Hippocampal formation (tissue), 2 donors: ENCODE measurements at regions not wholly inside any gene's neighbourhood (a gene's known extent, or its start where the extent isn't known, plus 50 kb on each side); places are given as distances from the start of the nearest gene placed in this dataset.
"Not testable (repeated sequence)": the region's sequence is repeated elsewhere in the genome, so short reads cannot be mapped to it uniquely, and the experiment has no call there.

Experiments
- DNase-seq, 2 donors: peaks; one replicate each; lab custom pipeline; 2025; lab: John Stamatoyannopoulos, UW

GRCh38 chr6:22748681-22749080 is 179.3 kb downstream of the HDGFL1 start:
- DNase-seq = no peak

- no peak for DNase-seq
These were observed 180.3 kb downstream of the HDGFL1 start for GRCh38 chr6:22749696-22750095.

DNA sequence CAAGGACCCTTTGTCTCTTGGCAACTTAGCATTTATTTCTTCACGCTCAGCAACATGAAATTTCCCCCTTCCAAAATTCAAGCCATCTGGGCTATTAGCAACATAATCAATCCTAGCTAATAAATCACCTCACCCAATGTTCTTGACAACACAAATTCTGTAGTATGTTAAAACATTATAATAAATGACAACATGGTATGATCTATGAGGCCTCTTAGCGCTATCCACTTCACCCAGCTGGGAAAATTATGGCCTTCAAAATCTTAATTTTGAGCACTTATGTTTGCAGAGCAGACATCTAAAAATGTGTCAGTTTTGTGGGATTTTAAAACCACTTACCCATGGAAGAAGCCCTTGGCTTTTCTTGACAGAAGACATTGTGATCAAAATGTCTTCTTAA is 181.9 kb downstream of the HDGFL1 start:
- no peak for DNase-seq

DNA sequence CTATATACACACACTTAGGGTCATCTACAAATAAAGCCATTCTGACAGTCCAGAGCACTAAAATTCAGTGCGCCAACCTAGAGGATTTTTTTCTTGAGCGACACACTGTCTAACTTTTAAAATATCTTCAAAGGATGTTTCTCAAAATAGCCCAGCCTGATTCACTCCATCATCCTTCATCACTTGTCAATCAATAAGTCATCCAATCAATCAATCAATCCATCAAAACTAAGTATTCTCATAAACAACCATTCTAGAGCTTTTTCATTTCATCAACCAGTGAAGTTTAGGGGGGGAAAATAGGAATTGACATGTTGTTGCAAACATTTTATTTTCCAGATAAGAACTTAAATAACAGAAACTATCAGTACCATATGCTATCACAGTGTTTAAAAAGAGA is 183.2 kb downstream of the HDGFL1 start:
- no peak for DNase-seq

DNA sequence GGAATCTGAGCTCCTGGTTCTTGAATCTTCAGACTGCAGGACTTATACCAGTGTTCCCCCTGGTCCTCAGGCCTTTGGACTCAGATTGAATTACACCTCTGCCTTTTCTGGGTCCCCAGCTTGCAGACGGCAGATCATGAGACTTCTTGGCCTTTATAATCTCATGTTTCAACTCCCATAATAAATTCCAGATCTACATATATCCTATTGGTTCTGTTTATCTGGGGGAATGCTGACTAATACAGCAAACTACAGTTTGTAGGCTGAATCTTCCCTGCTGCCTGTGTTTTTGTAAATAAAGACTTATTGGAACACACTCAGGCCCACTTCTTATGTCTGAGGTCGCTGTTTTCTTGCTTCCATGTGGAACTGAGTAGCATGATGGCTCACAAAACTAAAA is 184.7 kb downstream of the HDGFL1 start:
- no peak for DNase-seq

DNA sequence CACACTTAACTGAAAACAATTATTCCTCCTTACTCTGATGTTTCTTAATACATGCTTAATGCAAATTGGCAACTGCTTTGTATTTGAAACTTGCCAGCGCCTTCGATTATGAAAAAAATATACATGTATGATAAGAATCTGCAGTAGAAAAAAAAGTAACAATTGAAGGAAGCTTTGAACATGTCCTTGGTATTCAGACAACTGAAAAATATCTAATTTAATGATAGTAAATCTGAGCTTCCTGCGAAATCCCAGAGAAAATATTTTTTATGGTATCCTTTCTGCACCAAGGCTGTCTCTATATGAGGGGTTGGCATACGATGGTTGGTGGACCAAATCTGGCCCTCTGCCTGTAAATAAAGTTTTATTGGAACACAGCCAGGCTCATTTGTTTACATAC is 186.2 kb downstream of the HDGFL1 start:
- DNase-seq = no peak

DNA sequence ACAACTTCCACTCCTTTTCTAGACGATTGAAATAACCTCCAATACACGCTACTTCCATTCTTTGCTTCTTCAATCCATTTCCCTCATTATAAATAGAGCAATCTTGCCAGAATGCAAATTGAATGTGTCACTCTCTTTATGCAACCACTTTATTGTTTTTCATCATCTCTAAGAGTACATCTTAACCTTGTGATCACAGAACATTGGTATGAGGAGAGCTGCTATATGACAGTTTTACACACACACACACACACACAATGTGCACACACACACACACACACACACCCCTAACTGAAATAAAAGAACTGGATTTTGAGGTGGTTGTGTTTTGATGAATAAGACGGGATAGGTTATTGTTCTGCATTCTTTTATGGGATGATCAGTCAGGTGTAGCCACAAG is 187.0 kb downstream of the HDGFL1 start:
- DNase-seq = no peak

DNA sequence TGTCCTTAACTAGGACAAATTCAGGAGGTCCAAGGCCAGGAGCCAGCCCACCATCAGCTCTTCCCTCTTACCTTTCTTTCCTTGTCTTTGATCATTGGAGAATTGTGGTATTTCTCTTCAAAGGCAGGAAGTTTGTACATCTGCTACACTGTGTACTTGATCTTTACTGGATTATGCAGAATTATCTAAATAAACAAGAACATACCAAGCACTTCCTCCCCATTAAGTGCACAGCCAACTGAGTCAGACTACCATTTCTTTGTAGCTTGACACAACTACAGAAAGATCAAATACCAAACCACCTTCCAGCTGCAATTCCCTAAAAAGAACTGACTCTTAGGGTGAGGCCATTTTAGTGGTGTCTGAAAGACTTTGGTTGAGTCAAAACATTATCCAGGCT is 195.1 kb downstream of the HDGFL1 start:
- DNase-seq = no peak

DNA sequence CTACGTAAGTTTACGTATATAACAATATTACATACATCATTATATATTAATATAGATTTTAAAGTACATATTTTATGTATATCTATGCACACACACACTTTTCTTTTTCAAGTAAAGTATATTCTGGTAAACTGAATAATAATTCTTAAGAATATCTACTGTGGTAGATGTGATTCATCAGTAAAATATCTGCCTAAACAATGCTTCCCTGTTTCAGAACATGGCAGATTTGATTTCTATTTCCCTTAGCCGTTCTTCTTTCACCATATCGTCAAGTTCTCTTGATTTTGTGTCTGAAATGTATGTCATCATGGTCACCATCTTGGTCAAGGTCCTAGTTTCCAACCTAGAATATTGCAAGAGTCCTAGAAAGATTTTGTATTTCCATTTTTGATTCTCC is 195.6 kb downstream of the HDGFL1 start:
- DNase-seq = no peak

DNA sequence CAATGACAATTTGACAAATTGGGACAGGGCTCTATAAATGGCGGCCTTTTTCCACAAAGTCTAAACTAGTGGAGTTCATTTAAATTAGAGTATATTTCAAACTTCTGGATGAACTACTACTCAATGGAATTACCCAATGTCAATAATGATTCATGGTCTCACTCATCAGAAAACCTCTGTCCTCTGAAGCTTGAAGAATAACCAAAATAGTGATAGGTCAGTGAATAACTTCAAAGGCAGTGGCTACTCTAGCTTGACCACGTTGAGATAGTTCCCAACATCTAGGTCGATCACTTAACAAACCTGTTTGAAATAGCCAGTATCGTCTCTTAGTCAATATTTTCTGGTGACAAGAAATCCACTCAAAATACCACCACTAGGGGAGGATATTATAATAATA is 197.6 kb downstream of the HDGFL1 start:
- DNase-seq = no peak

- no peak for DNase-seq
These were observed 200.7 kb downstream of the HDGFL1 start for GRCh38 chr6:22770054-22770453.

DNA sequence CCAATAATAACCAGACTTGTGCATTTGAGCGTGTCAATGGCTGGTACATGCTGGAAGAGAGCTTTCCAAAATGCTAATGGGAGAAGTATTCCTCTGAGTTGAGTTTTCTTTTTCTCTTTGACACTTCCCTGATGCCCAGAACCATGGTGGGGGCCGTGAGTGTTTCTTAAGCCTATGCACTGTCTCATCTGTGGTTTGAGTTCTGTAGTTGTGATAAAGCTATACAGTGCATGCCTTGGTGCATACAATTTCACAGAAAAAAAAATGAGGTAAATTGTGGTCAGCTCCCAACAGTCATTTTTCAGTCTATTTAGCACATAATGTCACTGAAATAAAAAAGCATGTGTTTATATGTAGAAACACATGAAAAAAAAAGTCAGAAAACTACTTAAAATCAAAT is 204.8 kb downstream of the HDGFL1 start:
- no peak for DNase-seq

DNA sequence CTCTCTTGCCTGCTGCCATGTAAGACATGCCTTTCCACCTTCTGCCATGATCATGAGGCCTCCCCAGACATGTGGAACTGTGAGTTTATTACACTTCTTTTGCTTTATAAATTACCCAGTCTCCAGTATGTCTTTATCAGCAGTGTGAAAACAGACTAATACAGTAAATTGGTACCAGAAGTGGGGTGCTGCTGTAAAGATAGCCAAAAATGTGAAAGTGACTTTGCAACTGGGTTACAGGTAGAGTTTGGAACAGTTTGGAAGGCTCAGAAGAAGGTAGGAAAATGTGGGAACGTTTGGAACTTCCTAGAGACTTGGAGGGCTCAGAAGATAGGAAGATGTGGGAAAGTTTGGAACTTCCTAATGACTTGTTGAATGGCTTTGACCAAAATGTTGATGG is 209.1 kb downstream of the HDGFL1 start:
- DNase-seq = not testable (repeated sequence)

GRCh38 chr6:22779062-22779461 is 209.7 kb downstream of the HDGFL1 start:
- DNase-seq = no peak

- no peak for DNase-seq
These were observed 214.6 kb downstream of the HDGFL1 start for GRCh38 chr6:22783931-22784330.

- DNase-seq = peak; percentile 48 to 71
These were observed 215.4 kb downstream of the HDGFL1 start for GRCh38 chr6:22784601-22785410.

DNA sequence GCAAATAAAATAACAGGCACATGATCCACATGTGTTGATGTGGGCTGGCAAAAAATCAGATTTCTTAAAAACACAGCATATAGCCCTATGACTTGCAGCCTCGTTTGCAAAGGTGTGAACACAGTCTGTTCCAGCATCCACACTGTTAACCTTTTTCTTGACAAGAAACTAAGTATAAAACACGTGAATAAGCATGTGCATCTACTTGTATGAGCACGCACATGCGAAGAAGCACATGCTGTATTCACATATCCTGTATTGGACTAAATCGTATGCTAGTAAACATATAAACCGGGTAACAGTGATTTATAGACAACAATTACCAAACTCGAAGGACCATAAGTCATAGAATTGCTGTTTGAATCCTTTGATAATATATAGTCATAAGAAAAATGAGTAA is 218.7 kb downstream of the HDGFL1 start:
- DNase-seq = no peak

DNA sequence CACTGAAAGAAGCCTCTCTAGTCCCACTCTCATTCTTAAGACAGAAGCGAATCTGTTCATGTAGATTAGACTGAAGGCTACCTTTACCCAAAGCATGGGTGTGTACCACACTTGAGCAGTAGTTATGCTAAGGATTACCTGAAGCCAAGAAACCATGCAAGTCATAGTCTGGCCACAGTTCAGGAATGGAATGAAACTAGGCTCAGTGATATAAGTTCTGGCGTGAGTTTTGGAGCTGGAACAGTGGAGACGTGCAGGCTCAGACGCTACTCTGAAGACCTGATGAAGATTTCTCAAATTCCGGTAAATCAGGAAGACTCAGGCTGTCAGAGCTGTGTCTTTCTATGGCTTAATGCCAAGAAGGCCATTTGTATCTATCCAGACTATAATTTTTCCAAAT is 219.9 kb downstream of the HDGFL1 start:
- DNase-seq = no peak

DNA sequence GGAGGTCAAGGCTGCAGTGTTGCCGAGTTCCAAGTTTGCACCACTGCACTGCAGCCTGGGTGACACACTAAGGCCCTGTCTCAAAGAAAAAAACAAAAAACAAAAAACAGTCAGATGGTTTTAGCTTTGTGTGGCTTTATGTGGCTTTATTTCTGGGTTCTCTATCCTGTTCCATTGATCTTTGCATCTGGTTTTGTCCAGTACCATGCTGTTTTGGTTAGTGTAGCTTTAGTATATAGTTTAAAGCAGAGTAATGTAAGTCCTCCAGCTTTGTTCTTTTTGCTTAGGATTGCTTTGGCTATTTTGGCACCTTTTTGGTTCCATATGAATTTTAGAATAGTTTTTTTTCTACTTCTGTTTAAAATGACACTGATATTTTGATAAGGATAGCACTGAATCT is 225.5 kb downstream of the HDGFL1 start:
- DNase-seq = no peak

- DNase-seq = no peak
These were observed 231.1 kb downstream of the HDGFL1 start for GRCh38 chr6:22800451-22800850.

GRCh38 chr6:22801831-22802230 is 232.5 kb downstream of the HDGFL1 start:
- no peak for DNase-seq

DNA sequence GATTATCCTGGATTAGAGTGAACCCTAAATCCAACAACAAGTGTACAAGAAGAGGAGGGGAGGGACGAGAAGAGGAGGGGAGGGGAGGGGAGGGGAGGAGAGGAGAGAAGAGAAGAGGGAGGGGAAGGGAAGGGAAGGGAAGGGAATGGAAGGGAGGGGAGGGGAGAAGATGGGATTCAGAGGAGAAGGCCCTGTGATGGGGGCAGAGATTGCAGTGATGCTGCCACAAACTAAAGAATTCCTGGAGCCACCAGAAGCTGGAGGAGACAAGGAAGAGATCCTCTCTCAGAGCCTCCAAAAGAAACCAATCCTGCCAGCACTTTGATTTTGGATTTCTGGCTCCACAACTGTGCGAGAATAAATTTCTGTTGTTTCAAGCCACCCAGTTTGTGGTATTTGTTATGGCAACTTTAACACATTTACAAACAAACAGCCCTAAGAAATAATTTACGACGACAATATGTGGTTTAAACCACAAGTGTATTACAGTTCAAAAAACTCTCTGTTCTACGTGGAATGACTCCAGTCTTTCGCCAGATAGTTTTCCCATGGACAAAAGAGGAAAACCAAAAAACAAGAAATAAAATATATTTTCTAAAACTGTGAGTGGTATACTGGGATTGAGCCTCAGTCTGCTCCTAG is 235.4 kb downstream of the HDGFL1 start:
- DNase-seq = no peak

GRCh38 chr6:22807261-22807660 is 237.9 kb downstream of the HDGFL1 start:
- no peak for DNase-seq

GRCh38 chr6:22807818-22808217 is 238.5 kb downstream of the HDGFL1 start:
- DNase-seq = no peak
